Fibroblast of peridontal ligament (primary cell): ENCODE measurements at regions not wholly inside any gene's neighbourhood (a gene's known extent, or its start where the extent isn't known, plus 50 kb on each side); places are given as distances from the start of the nearest gene placed in this dataset.
"Not testable (repeated sequence)": the region's sequence is repeated elsewhere in the genome, so short reads cannot be mapped to it uniquely, and the experiment has no call there.

Experiments used
- DNase-seq: peaks from one replicate; pipeline ENCODE4 v3.0.0-alpha.2; 2010; ENCODE audit errors: extremely low read depth

DNA sequence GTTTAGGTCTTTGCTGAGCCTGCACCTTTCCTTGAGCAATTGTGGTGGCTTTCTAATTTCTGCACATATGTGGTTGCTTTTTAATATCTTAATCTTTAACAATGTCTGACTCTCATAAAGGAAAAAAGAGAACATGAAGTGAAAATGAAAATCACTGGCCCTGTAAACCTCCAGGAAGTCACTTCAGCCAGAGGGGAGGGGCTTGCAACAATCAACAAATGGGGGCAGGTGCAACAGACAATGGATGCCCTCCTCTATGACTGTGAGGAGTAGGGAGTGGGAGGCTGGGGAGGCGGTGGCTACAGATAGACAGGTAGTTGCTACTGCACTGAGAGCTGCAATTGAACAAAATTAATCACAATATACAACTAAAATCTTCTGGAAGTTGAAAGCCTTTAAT, 1377.4 kb downstream of the XPNPEP1 start:
- DNase-seq = no peak

DNA sequence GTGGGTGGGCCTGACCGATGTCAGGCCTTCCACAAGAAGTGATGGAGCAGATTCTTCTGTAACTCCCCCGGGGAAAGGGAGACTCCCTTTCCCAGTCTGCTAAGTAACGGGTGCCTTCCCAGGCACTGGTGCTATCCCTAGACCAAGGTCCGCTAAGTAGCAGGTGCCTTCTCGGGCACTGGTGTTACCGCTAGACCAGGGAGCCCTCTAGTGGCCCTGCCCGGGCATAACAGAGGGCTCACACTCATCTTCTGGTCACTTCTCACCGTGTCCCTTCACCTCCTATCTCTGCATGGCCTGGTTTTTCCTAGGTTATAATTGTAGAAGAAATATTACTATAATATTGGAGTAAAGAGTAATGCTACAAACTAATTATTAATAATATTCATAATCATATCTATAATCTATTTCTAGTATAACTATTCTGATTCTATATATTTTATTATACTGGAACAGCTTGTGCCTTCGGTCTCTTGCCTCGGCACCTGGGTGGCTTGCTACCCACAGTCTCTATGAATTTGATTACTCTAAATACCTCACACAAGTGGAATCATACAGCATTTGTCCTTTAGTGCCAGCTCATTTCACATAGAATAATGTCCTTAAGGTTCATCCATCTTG, 1378.7 kb downstream of the XPNPEP1 start:
- DNase-seq = peak; percentile 66

DNA sequence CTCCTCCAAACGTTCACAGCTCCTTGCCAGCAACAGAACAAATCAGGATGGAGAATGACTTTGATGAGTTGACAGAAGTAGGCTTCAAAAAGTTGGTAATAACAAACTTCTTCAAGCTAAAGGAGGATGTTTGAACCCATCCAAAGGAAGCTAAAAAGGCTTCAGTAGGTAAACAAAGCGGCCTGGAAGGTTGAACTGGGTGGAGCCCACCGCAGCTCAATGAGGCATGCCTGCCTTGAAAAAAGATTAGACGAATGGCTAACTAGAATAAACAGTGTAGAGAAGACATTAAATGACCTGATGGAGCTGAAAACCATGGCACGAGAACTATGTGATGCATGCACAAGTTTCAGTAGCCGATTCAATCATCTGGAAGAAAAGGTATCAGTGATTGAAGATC, 1369.0 kb upstream of the SORCS1 start:
- not testable (repeated sequence) for DNase-seq

DNA sequence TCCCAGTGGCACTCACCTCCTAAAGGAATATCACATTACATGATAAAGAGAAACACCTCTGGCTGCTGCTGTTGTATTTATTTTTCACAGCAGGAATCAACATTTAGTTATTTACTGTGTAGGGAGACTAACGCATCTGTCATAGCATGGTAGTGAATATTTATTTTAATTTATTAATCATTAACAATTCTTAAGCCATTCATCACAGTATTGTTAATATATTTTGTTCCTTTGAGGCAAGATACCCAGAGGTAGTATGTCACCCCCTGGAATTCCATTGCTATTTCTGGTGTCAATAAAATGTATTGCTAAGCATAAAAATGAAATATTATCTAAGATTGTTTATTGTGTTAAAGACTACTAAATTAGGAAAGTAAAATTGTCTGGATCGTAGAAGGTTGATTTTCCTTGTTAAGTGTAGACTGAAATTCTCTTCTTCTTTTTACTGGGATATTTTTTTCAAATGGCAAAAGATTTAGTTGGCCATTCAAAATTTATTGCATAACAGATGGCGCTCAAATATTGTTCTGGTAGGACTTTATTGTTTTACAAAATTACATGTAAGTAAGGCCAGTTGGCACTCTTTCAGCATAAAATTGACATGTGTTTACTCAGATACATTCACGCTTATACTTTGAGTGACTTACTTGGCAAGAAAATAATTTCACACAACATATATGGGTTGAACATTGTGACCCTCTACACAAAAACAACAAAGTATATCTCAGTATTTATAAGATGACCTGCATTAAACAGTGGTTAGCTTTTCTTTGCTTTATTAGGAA, 1358.7 kb upstream of the SORCS1 start:
- DNase-seq = no peak

DNA sequence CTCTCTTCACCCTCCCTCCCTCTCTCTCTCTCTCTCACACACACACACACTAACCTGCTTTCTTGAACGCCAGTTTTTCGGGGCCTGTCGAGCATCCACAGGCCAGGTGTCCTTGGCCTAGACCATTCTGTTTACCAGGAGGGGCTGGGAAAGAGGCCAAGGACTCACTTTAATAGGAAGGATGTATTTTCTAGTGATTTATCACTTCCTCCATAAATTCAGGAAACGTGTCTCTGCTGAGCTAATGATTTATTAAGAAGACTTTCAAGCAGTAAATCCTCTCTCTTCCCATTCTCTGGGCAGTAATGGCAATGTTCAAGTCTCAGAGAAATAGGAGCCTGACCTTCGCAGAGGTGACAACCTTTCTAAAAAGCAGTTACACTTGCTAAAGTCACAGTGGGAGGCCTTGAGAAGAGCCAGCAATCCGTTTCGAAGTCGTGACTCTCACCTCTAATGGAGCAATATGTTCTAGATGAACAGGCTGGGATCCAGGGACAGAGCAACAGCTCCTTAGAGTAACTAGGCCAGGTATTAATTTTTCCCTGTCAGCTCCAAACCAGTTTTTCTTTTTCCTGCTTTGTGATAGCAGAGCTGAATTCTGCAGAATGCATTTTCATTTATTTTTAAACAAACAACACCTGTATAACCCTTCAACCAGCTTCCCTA, 1357.5 kb upstream of the SORCS1 start:
- no peak for DNase-seq

DNA sequence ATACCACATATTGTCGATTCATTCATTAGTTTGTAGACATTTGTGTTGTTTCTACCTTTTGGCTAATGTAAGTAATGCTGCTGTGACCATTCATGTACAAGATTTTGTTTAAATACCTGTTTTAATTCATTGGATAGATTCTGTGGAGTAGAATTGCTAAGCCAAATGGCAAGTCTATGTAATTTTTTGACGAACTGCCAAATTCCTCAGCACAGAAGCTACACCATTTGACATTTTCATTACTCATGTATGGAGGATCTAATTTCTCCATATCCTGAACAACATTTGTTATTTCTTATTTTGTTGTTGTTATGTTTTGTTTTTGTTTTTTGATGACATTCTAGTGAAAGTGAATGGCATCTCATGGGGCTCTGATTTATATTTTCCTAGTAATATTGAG, 1351.3 kb upstream of the SORCS1 start:
- peak; percentile 18 for DNase-seq

DNA sequence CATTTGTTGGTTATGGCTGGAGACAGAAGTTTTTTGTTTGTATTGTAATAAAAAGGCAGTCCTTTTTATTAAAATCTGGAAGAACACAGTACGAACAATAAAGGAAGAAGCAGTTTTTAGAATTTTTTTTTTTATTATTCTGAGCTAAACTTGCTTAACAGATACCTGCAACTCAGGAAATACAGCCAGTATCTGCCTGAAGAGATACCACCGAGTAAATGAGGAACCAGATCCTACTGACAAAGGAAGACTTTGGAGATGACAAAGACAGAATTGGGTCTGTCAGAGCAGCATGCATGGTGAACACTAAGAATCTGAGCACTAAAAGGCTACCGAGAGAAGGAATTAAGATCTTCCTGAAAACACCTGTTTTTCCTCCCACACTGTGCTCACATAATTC, 1335.9 kb upstream of the SORCS1 start:
- no peak for DNase-seq

DNA sequence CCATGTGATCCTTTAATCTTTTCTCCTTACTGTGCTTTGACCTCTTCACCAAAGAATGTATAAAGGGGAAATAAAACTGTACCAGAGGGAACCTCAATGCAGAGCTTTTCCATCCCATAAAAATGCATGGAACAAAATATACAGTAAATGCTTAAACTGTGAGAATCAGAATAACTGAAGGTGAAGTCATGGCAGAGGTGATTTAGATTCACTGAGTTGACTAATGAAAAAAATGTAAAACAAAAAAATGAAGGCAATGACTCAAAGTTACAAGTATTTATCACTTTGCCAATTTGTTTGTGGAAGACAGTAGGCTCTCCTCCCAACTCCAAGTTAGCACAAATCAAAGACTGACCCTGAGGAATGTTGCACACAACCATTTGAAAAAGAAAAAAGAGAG, 1331.6 kb upstream of the SORCS1 start:
- DNase-seq = peak; percentile 11

DNA sequence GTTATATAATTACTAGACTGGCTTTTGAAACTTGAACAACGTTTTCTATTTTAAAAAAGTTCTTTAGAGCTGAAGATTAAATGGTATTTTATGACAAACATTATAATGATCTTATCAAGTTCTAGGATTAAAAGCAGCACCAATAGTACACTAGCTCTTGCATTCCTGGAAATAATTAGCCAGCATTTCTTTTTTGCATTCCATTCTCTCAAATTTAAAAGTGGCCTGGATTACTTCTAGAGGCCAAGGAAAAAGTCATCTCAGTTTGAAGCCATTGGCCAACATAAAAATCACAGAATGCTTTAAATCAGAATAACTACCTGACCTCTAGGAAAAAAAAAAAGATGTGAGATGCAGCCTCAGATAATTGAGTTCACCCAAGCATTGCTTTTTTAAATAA, 1326.4 kb upstream of the SORCS1 start:
- peak; percentile 15 for DNase-seq

DNA sequence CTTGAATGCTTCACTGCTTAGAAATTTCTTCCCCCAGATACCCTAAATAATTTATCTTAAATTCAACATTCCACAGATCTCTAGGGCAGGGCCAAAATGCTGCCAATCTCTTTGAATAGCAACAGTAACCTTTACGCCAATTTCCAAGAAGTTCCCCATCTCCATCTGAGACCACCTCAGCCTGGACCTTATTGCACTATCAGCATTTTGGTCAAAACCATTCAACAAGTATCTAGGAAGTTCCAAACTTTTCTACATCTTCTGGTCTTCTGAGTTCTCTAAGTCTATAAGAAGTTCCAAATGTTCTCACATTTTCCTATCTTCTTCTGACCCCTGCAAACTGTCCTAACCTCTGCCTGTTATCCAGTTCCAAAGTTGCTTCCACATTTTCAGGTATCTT, 1306.9 kb upstream of the SORCS1 start:
- no peak for DNase-seq

DNA sequence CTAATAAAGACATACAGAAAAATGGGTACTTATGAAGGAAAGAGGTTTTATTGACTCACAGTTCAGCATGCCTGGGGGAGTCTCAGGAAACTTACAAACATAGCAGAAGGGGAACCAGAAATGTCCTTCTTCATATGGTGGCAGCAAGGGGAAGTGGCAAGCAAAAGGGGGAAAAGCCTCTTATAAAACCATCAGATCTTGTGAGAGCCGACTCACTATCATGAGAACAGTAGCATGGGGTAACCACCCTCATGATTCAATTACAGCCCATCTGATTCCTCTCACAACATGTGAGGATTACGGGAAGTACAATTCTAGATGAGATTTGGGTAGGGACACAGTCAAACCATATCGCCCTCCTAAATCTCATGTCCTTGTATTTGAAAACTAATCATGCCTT, 1305.4 kb upstream of the SORCS1 start:
- peak; percentile 17 for DNase-seq

DNA sequence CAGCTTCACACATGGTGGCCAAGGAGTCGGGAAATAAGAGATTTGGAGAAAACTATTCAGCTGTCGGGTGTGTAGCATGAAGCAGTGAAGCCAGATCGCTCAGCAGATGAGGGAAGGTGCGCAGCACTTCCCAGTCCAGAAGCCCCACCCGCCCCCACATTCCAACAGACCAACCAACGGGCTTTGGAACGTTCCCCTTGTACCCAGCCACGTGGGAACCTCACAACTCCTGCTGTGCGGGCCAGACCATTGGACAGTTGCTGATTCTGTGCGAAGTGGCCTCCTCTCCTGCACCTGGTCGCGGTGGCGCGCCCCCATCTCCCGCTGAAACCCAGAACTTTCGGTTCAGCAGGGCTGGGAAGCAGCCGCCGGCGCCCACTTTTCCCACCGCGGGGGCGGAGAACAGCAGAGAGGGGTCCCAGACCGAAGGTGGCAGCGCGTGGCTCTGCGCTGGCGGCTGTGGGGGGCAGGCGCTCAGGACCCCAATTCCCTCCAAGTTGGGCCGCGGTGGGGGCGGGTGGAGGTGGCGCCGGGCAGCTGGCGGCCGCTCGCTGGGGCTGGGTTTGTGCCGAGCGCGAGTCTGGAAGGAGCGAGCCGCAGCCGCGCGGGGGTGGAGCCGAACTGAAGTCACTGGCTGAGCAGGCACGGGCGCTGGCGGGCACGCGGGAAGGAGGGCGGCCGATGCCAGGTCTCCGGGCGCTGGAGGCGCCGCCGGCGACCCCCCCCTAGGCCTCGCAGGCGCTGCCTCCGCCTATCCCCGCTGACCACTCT, 1301.5 kb upstream of the SORCS1 start:
- DNase-seq = peak; percentile 31

DNA sequence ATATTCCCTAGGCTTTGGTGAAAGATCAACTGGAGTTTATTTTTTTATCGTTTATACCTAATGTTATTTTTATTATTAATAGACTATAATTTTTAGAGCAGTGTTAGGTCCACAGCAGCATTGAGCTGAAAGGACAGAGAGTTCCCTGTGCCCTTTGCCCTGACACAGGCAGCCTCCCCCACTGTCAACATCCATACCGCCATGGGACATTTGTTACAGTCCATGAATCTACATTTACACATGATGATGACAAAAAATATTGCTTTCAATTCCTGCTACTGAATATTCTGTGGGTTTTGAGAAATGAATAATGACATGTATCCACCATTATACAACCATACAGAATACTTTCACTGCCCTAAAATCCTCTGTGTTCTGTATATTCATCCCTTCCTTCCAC, 1297.5 kb upstream of the SORCS1 start:
- no peak for DNase-seq

DNA sequence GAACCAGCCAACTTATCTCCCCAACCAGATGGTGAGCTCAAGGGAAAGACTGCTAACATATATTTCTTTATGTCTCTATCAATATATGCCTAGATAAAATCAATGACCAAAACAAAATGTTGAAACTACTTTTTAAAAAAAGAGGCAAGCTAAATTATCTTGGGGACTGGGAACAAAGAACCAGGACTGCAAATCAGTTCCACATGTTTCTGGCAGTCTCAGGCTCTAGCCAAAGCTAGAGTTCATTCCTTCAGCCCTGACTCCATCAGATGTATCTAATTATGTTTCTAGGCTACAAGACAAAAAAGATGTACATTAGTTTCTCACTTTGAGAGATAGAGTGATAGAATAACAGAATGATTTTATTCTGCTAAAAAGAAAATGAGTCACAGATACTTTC, 1290.3 kb upstream of the SORCS1 start:
- peak; percentile 95 for DNase-seq

DNA sequence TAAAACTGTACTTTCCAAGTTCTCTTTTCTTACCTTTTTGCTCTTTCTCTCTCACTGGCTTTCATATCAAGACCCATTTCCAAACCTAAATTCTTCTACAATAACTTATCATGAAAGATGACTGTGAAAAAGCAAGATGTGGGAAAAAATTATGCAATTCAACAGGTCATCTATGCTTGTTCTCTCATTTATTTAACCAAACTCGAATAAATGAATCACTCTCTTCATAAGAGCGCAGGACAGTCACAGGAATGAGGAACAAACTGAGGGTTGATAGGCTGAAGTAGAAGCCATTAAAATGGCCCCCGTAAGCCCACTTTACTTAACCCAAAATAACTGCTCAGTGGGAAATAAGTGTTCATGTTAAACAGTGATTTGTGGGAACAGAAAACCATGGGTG, 1289.7 kb upstream of the SORCS1 start:
- DNase-seq = peak; percentile 46

DNA sequence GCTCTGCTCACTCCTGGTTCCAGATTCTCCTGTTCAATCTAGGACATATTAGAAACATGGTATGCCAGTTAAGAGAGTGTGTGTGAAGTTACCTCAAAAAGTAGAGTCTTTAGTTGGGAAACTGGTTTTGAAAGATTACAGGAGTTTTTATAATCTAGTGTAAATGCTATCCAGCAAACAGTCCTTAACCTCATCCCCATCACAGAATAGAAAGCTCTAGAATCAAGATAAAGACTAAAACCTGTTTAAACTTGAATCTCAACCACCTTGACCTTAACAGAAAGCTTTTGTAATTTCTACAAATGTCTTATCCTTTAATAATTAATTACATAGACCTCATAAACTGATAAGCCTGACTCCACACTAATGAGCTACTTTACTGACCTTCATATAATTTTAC, 1288.7 kb upstream of the SORCS1 start:
- no peak for DNase-seq

DNA sequence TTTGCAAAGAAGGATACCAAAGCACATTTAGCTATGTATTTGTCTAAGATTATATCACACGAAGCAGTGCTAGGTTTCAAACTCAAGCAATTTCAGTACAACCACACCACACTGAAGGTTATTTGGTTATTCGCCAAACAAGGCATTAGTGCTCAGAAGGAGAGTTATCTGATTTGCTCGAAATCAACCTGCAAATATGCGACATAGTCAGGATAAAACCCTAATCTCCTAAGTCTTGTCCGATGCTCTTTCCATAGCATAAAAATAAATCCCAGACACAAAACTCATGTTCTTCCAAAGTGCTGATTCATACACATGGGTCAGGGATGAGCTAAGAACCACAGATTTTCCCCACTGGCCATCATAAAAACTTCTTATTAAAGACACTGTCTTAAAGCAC, 1288.0 kb upstream of the SORCS1 start:
- peak; percentile 60 for DNase-seq

DNA sequence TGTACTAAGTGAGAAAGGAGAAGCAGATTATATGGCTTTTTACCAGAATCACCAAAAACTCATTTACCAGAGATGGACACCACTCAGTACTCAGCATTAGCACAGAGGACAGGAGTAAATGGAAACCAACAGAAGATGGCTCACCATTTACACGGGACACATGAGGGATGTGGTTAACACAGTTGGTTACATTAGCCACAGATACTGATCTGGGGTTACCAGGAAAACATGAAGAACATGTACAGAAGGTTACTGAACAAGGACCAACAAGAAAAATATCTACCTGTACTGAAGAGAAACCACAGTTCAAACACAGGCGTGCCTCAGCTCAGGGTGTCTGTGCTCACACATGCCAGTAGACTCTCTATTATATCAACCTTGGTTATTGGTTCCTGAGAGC, 1285.8 kb upstream of the SORCS1 start:
- DNase-seq = no peak

DNA sequence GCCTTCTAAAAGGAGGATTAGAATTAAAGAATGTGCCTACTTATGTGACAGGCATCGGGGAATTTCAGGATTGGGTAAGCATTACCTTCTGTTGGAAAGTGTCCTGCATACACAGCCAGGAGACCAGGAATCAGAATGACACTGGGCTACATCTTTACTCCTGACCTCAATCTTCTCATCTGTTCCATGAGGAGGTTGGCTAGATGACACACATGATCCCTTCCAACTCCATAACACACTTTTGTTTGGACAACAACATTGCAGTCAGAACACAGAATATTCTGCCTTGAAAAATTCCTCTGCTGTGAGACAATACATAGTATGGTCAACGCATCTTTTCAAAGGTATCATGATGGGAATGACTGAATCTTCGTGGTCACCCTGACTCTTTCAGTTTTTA, 1281.2 kb upstream of the SORCS1 start:
- no peak for DNase-seq

DNA sequence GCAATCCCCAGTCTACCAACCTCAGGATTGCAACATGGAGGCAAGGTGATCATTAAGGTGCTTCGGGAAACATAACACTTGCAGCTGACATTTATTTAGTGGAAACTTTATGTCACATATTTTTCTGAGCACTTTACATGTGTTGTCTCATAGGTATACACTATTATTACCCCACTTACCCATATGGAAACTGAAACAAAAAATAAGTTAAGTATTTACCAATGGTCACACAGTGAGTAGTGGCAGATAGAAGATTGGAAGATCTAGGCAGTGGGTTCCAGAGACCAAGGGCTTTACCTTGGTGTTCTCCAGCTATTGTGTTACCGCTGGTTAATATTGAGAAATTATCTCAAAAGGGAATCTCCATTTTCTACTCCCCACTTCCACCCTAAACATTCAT, 1279.1 kb upstream of the SORCS1 start:
- no peak for DNase-seq

DNA sequence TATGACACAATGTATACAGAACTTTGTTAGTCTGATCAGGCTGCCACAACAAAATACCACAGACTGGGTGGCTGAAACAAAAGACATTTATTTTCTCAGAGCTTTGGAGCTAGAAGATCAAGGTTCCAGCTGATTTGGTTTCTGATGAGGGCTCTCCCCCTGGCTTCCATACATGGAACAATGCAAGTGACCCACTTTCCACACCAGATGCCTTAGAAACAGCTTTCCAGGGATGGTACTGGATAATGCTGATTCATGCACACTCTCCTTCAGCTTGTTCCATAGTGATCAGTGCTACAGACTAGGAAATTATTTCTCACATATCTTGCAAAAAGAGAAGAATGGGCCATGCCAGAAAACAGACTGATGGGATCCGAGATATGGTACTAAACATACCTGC, 1274.9 kb upstream of the SORCS1 start:
- peak; percentile 71 for DNase-seq

DNA sequence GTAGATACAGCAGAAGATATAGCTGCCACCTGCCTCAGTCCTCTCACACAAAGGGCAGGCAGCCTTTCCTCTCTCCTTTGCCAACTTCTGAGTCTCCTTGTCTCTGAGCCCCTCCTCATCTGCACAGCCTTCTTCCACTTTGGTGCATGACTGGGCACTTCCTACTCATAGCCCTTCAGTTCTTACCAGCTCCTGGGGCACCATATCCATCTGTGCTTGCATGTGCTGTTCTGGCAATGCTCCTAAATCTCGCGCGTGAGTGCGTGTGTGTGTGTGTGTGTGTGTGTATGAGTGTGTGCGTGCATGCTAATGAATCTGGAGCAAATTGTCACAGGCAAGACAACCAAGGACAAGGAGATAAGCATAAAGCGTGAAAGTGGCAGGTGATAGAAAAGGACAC, 1271.6 kb upstream of the SORCS1 start:
- no peak for DNase-seq
